Stimulated activated CD8-positive, alpha-beta memory T cell treated with anti-CD3 and anti-CD28 coated beads, Interleukin-2, amount 100 ng/mL, for 48 hours (primary cell): ENCODE measurements at regions not wholly inside any gene's neighbourhood (a gene's known extent, or its start where the extent isn't known, plus 50 kb on each side); places are given as distances from the start of the nearest gene placed in this dataset.

Source experiments
- DNase-seq, 2 donors: peaks; one replicate each; pipeline ENCODE4 v3.0.0-alpha.2; 2020; ENCODE audit warnings: low read depth in 2 of 2

GRCh38 chr5:57804007-57804444 is 321.4 kb upstream of the ACTBL2 start:
- DNase-seq: no peak

- no peak for DNase-seq
Observed at GRCh38 chr5:57802131-57802530, 319.5 kb upstream of the ACTBL2 start.

- DNase-seq: no peak
Observed at GRCh38 chr5:57795203-57795602, 312.6 kb upstream of the ACTBL2 start.

- DNase-seq: no peak
Observed at GRCh38 chr5:57791875-57792274, 309.3 kb upstream of the ACTBL2 start.

GRCh38 chr5:57785946-57786345 is 303.3 kb upstream of the ACTBL2 start:
- no peak for DNase-seq

GRCh38 chr5:57784121-57784520 is 301.5 kb upstream of the ACTBL2 start:
- no peak for DNase-seq

GRCh38 chr5:57783693-57784092 is 301.1 kb upstream of the ACTBL2 start:
- no peak for DNase-seq

- no peak for DNase-seq
Observed at GRCh38 chr5:57780961-57781325, 298.3 kb upstream of the ACTBL2 start.

- no peak for DNase-seq
Observed at GRCh38 chr5:57780306-57780960, 297.8 kb upstream of the ACTBL2 start.

- DNase-seq: no peak
Observed at GRCh38 chr5:57779383-57780223, 297.0 kb upstream of the ACTBL2 start.

- no peak for DNase-seq
Observed at GRCh38 chr5:57778501-57779091, 296.0 kb upstream of the ACTBL2 start.

- no peak for DNase-seq
Observed at GRCh38 chr5:57777174-57777581, 294.6 kb upstream of the ACTBL2 start.

- no peak for DNase-seq
Observed at GRCh38 chr5:57776035-57776434, 293.4 kb upstream of the ACTBL2 start.

GRCh38 chr5:57774439-57774838 is 291.8 kb upstream of the ACTBL2 start:
- no peak for DNase-seq

GRCh38 chr5:57772512-57772911 is 289.9 kb upstream of the ACTBL2 start:
- DNase-seq: no peak

- DNase-seq: no peak
Observed at GRCh38 chr5:57770039-57770438, 287.4 kb upstream of the ACTBL2 start.

GRCh38 chr5:57768745-57769144 is 286.1 kb upstream of the ACTBL2 start:
- no peak for DNase-seq

- no peak for DNase-seq
Observed at GRCh38 chr5:57764479-57765089, 282.0 kb upstream of the ACTBL2 start.

- no peak for DNase-seq
Observed at GRCh38 chr5:57761513-57761912, 278.9 kb upstream of the ACTBL2 start.

- DNase-seq: no peak
Observed at GRCh38 chr5:57754616-57755015, 272.0 kb upstream of the ACTBL2 start.

- no peak for DNase-seq
Observed at GRCh38 chr5:57753446-57753845, 270.8 kb upstream of the ACTBL2 start.

- no peak for DNase-seq
Observed at GRCh38 chr5:57751710-57752109, 269.1 kb upstream of the ACTBL2 start.

- DNase-seq: no peak
Observed at GRCh38 chr5:57750891-57751290, 268.3 kb upstream of the ACTBL2 start.
